ENCODE measurements at regions not wholly inside any gene's neighbourhood (a gene's known extent, or its start where the extent isn't known, plus 50 kb on each side); places are given as distances from the start of the nearest gene placed in this dataset.

DNA sequence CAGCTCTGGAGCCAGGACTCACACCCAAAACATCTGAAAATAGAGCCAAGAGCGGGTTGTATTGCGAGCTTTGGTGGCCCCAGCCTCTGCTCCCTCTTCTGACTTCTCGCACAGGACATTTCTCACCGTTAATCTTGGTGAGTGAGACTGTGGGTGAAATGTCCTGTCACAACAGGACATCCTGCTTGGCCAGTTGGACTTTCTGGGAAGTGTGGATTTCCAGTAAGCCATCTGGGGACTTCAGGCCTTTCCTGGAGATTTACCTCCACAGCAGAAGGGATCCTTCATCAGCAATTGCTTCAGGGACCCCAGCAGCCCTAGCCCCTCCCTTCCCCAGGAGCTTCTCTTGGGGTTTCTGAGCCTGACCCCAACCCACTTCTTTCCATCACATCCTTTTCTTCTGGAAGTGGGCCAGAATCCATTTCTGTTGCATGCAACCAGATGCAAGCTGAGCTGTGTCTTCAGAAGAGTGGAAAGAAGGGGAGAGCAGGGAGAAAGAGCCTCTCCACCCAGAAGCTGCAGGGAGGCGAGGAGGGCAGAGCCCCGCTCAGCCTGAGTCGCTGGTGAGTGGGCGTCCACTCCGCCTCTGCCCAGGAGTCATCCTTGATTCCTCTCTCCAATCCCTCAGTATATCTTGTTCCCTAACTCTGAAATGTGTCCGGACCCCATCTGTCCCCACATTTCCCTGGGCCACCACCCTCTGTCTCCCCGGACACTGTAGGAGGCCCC is 50.3 kb upstream of the GADD45G start:
- no peak for DNase-seq

DNA sequence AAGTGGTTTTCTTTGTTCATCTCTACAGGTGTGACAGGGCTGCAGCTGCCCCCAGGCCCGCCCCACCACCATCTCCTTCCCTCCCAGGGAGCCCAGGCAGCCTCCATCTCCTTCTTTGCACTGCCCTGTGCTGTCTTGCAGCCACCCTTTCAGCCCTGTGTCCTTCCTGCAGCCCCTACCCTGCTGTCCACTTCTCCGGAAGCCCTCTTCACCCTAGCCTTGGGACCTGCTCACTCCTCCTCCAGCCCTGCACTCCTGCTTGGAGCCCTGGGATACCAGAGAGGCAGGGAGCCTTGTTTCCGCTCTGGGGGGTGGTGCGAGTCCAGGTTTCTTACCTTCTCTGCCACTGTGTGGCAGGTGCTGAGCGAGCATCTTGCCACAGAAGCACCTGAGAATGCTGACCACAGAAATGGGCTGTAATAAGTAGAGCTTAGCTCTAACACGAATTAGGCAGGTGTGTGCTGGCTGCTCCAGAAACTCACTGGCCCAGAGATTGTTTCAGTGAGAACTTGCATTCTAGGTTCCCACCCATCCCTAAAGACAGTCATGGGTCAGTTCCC is 51.3 kb upstream of the GADD45G start:
- DNase-seq = no peak

DNA sequence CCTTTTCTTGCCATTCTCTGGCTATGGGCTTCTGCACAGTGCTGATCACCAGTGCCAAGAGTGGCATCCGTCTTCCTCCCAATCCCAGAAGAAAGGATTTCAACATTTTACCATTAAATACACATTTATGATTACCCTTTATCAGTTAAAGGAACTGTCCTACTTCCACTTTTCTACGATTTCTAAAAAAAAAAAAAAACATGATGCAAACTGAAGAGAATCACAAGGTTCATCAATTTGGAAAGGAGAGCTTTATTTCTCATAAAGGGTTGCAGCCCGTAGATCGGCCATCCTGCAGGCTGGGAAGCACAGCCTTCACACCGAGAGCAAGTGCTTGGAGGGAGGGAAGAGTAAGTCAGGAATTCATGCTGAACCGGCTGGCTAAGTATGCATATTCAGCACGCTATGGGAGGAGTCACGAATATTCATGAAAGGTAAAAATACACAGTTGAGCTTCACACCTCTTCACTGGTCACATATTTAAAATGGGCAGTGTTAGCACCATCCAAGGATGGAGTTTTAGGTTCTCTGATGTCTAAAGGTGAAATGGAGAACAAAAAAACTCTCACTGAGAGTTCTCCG is 52.5 kb upstream of the SEMA4D start:
- DNase-seq = no peak

DNA sequence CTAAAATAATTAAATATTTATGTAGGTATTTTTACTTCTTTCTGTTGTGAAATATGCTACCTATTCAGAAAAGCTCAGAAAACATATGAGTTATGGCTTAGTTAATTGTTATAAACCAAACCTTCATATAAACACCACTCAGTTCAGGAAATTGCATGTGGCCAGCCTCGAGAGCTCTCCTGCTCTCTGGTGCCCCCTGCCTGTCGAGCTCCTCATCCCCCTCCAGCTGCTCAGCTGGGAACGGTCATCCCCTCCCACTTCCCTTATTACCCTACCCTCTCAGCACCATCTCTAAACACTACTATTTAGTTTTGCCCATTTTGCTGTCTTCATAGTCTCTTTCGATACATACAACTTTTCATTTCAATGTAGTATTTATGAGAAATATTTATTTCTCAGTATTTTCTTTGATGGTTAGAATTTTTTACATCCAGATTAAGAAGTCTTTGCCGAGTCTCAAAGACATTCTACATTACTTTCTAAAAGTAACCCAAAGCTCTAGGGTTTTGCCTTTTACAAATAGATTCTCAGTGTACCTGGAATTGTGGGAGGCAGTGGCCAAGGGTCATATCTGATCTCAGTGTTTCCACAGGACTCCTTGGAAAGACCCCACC is 51.2 kb upstream of the SEMA4D start:
- peak; percentile 70 for DNase-seq

DNA sequence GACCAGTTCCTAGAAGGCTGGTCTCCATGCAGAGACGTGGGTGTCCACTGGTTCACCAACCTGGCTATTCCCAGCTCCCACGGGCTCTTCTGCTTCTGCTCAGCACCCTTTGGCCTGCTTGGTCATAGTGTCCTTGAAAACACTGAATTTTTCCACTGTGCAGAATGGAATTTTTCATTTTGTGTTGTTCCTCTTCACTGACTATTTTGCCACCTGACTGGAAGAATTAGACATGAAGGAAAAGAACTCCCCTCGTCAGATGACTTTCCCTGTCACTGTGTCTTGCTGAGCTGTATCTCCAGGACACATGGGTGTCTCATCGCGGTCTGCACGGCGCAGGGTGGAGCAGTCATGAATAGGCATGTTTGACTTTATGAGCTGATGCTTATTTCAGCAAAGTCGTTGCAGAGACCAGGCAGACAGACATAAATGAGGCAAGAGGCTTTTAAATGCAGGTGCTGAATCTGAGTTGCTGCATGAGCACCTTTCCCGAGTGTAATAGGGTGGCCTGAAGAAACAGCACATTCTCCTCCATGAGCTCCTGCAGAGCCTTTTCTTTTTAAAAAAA is 50.2 kb upstream of the SEMA4D start:
- DNase-seq = no peak

Measured in NCI-H1092 treated with DMSO at 0.1 percent for 48 hours (cell line).